GM18505 (cell line): ENCODE measurements at regions not wholly inside any gene's neighbourhood (a gene's known extent, or its start where the extent isn't known, plus 50 kb on each side); places are given as distances from the start of the nearest gene placed in this dataset.

Experiments used
- ATAC-seq: cut with Tn5 transposase; IDR thresholded peaks from one replicate; pipeline ENCODE4 v1.9.1; 2021; ENCODE audit not compliant: unreplicated experiment
- POLR2A ChIP-seq: IDR thresholded peaks from 4 replicates; pipeline ENCODE4 v1.6.1; 2011; ENCODE audit warnings: borderline replicate concordance; ENCODE audit not compliant: insufficient read depth, insufficient read length; ENCODE audit errors: extremely low read depth

DNA sequence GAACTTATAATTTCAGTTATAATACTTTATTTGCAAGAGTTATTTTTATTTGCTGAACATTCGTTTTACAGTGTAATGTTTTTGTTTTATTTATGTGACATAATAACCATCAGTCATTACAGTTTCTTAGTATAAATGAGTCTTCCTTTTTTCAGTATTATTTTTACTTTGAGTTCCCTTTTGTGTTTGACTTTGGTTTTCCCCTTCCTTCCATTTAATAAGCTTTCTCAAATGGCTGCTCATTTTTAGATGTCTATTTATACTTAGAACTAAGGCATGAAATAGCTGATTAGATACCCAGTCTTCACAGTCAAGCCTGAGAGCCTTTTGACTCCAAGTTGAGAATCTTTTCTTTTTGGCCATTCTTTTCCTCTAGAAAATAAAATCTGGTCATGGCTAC, 404.5 kb downstream of the LRFN5 start:
- no peak for TF ChIP-seq POLR2A
- no peak for ATAC-seq

DNA sequence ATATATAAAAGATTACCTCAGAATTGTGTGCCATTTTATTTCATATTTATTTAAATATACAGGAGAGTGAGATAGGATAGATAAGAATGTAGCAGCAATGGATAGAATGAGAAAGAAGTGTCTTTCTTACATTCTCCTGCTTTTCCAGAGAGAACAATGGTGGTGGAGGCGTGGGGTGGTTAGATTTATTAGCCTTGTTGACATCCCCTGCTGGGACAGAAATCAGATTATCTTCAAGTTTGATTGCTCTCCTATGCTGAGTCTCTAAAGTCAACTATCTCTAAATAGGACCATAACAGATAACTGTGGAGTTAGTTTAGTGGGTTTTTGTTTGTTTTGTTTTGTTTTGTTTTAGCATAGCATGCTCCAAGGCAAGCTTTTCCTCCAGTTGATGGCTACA, 397.6 kb downstream of the LRFN5 start:
- no peak for TF ChIP-seq POLR2A
- no peak for ATAC-seq

DNA sequence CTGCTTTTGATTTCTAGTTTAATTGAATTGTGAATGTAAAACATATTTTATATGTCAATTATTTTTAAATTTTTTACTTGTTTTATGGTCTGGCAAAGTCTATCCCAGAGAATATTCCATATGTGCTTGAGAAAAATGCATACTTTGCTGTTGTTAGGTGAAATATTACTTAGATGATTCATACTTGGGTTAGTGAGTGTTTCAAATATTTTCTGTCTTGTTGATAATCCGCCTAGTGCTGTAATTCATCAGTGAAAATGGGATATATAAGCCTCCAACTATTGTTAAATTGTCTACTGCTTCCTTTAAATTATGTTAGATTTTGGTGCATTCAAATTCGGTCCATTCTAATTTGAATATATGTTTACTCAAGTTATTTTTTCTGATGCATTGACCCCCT, 395.5 kb downstream of the LRFN5 start:
- ATAC-seq = no peak
- no peak for TF ChIP-seq POLR2A

DNA sequence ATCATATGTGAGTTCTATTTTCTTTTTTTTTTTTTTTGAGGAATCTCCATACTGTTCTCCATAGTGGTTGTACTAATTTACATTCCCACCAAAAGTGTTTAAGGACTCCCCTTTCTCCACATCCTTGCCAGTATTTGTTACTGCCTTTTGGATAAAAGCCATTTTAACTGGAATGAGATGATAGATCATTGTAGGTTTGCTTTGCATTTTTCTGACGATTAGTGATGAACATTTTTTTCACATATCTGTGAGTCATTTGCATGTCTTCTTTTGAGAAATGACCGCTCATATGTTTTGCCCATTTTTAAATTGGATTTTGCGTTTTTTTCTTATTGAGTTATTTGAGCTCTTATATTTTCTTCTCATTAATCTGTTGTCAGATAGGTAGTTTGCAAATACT, 394.8 kb downstream of the LRFN5 start:
- no peak for TF ChIP-seq POLR2A
- ATAC-seq = no peak

DNA sequence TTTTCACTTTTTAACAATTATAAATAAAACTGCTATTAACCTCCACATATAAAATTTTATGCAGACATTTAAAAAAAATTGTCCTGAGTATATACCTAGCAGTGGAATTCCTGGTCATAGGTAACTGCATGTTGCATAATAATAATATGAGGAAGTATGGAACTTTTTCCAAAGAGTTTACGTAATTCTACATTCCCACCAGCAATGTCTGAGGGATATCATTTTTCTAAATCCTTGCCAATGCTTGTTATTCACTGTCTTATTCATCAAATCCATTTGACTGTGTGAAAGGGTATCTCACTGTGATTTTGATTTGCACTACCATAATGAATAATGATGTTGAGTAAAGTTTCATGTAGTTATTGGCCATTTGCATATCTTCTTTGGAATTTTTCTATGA, 393.8 kb downstream of the LRFN5 start:
- TF ChIP-seq POLR2A = no peak
- ATAC-seq = no peak

DNA sequence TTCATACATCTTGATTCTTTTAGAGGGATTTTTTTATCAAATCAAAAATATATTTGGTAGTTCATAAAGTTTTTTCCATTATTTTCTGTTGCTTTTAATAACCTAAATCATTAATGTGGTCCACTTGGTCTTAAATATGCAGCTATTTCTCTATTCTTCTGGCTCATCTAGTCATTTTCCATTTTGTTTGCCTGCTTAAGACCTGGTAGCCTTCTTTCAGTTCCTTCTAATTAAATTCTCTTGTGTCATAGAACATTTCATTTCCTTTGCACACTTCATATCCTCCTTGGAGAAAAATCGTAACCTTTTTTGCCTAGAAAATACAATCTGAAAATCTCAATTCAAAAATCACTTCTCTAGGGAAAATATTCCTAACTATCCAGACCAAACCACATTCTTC, 387.0 kb downstream of the LRFN5 start:
- no peak for TF ChIP-seq POLR2A
- no peak for ATAC-seq

DNA sequence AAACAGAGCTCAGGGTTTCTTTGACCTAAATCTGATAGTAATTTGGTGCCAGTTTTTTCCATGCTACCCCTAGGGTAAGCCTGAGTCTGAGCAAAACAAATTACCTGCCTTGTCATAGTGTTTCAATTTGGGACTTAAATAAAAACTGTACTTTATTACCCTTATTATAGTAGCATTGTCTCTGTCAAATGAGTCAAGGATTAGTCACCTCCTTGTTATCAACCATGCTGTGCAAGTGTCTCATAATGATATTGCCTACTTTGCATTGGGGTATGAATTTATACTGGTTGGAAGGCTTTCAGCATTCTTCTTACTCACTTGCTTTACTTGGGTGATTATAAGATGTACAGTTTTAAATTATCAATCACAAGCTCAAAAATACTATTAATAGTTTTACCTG, 380.0 kb downstream of the LRFN5 start:
- TF ChIP-seq POLR2A = no peak
- ATAC-seq = no peak

DNA sequence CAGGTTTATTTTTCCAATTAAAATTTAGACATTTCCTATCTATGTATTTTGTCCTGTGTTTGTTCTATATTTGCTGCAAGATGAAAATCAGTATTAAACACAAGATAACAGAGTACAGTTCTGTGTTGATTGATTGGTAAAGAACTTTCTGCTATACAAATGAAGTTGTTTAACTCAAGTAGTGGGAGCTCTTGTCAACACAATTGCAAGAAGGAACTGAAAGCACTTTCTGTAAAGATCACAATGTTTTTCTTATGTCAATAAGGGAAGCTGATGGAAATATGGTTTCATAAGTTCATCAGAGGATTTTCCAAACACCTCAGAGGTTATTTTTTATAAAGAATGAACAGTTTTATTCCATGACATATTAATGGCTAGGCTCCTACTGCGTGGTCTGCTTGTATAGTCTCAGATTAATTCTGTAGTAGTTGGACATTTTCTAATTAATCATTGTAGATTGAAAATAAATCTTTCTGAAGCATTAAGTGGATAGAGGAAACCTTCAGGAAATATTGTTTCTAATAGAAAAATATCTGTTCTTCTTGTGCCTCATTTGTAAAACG, 379.5 kb downstream of the LRFN5 start:
- no peak for TF ChIP-seq POLR2A
- ATAC-seq = no peak

DNA sequence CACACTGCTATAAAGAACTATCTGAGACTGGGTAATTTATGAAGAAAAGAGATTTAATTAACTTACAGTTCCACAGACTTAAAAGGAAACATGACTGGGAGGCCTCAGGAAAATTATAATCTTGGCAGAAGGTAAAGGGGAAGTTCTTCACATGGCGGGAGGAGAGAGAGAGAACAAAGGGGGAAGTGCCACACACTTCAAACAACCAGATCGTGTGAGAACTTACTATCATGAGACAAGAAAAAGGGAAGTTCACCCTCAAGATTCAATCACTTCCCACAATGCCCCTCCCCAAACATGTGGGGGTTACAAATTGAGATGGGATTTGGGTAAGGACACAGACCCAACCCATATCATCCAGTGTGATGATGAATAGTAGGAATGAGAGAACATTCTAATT, 366.5 kb downstream of the LRFN5 start:
- no peak for TF ChIP-seq POLR2A
- ATAC-seq = no peak

DNA sequence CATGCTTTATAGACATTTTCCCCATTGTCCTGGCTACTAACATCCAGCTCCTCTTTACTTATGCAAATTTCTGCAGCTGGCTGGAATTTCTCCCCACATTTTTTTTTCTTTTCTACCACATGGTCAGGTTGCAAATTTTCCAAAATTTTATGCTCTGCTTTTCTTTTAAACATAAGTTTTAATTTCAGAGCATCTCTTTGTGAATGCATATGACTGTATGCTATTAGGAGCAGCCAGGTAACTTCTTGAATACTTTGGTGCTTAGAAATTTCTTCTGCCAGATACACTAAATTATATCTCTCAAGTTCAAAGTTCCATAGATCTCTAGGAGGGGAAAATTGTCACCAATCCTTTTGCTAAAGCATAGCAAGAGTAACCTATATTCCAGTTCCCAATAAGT, 365.9 kb downstream of the LRFN5 start:
- no peak for ATAC-seq
- no peak for TF ChIP-seq POLR2A

DNA sequence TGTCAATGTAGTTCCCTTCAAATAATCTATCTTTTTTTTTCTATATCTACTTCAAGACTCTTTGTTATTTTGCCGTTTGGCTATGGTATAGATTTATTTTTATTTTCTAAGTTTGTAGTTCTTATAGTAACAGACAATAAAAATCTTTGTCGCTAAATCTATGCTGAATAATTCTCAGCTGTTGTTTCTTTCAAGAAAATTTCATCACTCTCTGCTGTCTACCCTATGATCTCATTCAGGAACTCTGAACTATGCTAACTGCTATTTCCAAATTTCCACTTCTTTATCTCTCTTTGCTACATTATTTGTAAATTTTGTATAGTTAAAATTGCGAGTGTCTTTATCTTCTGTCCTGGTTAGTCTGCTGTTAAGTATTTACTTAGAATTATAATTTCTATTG, 353.6 kb downstream of the LRFN5 start:
- no peak for ATAC-seq
- no peak for TF ChIP-seq POLR2A

DNA sequence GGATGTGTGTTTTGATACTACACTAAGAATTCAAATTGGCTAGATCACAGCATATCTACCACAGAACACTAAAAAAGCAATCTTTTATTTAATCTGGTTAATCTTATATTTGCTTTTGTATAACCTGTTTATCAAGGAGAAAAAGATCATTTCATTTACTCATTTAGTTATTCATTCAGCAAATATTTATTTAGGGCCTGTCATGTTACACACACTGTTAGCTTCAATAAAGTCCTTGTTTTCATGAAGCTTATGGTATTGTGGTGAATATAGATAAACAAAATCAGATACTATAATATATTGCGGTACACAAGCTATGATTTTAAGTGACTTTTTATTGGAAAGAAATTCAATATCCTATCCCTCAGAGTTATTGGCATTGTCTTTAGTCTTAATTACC, 350.8 kb downstream of the LRFN5 start:
- ATAC-seq = no peak
- TF ChIP-seq POLR2A = no peak
